DMS 273 treated with DMSO at 0.1 percent for 48 hours (cell line): ENCODE measurements at regions not wholly inside any gene's neighbourhood (a gene's known extent, or its start where the extent isn't known, plus 50 kb on each side); places are given as distances from the start of the nearest gene placed in this dataset.

ENCODE experiments used
- DNase-seq: peaks from one replicate; lab custom pipeline; 2025; lab: John Stamatoyannopoulos, UW

GRCh38 chr17:33475594-33475993, 182.5 kb upstream of the ASIC2 start:
- no peak for DNase-seq

GRCh38 chr17:33481652-33482051, 188.6 kb upstream of the ASIC2 start:
- DNase-seq = no peak

- no peak for DNase-seq
Observed at GRCh38 chr17:33482636-33483035, 189.5 kb upstream of the ASIC2 start.

GRCh38 chr17:33484559-33484958, 191.5 kb upstream of the ASIC2 start:
- DNase-seq = no peak

GRCh38 chr17:33486135-33486885, 193.2 kb upstream of the ASIC2 start:
- no peak for DNase-seq

- no peak for DNase-seq
Observed at GRCh38 chr17:33487187-33487879, 194.2 kb upstream of the ASIC2 start.

- DNase-seq = no peak
Observed at GRCh38 chr17:33491871-33492481, 198.9 kb upstream of the ASIC2 start.

- DNase-seq = no peak
Observed at GRCh38 chr17:33492731-33493265, 199.7 kb upstream of the ASIC2 start.

- DNase-seq = no peak
Observed at GRCh38 chr17:33493566-33493965, 200.5 kb upstream of the ASIC2 start.

GRCh38 chr17:33494151-33494550, 201.1 kb upstream of the ASIC2 start:
- DNase-seq = no peak

- DNase-seq = no peak
Observed at GRCh38 chr17:33497623-33498022, 204.5 kb upstream of the ASIC2 start.

GRCh38 chr17:33498069-33498468, 205.0 kb upstream of the ASIC2 start:
- DNase-seq = no peak

- no peak for DNase-seq
Observed at GRCh38 chr17:33499040-33499439, 205.9 kb upstream of the ASIC2 start.

GRCh38 chr17:33500151-33500550, 207.1 kb upstream of the ASIC2 start:
- no peak for DNase-seq

GRCh38 chr17:33501185-33501584, 208.1 kb upstream of the ASIC2 start:
- DNase-seq = no peak

GRCh38 chr17:33504571-33504970, 211.5 kb upstream of the ASIC2 start:
- DNase-seq = no peak

GRCh38 chr17:33506889-33507650, 214.0 kb upstream of the ASIC2 start:
- DNase-seq = no peak

- DNase-seq = no peak
Observed at GRCh38 chr17:33508215-33508614, 215.1 kb upstream of the ASIC2 start.

GRCh38 chr17:33509331-33509730, 216.2 kb upstream of the ASIC2 start:
- no peak for DNase-seq

GRCh38 chr17:33511670-33512069, 218.6 kb upstream of the ASIC2 start:
- no peak for DNase-seq

- no peak for DNase-seq
Observed at GRCh38 chr17:33512113-33512512, 219.0 kb upstream of the ASIC2 start.

- no peak for DNase-seq
Observed at GRCh38 chr17:33513769-33514168, 220.7 kb upstream of the ASIC2 start.
